TTC549 (cell line): ENCODE measurements at regions not wholly inside any gene's neighbourhood (a gene's known extent, or its start where the extent isn't known, plus 50 kb on each side); places are given as distances from the start of the nearest gene placed in this dataset.
"Not testable (repeated sequence)": the region's sequence is repeated elsewhere in the genome, so short reads cannot be mapped to it uniquely, and the experiment has no call there.

ENCODE experiments used
- FAIRE-seq: peaks from 2 replicates; lab custom pipeline; 2012; peaks lifted over from hg19 to GRCh38; lab: Jason Lieb, UNC

DNA sequence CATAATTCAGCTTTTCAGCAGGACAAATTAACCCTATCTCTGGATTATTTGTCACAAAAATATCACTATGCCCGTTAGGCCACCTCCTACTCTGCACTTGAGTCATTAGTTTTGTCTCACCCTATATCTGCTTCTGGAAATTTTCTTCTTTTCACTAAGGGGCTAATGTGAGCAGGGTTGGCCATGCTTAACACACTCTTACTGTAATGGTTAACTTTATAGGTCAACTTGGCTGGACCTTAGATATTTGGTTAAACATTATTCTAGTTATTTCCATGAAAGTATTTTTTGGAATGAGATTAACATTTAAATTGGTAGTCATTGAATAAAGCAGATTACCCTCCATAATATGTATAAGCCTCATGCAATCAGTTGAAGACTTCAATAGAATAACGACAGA, 394.6 kb upstream of the PTCHD4 start:
- no peak for FAIRE-seq

DNA sequence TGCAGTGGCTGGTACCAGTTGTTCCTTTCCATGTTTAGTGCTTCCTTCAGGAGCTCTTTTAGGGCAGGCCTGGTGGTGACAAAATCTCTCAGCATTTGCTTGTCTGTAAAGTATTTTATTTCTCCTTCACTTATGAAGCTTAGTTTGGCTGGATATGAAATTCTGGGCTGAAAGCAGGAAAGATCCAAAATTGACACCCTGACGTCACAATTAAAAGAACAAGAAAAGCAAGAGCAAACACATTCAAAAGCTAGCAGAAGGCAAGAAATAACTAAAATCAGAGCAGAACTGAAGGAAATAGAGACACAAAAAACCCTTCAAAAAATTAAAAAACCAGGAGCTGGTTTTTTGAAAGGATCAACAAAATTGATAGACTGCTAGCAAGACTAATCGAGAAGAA, 382.4 kb upstream of the PTCHD4 start:
- FAIRE-seq, result not testable (repeated sequence)

DNA sequence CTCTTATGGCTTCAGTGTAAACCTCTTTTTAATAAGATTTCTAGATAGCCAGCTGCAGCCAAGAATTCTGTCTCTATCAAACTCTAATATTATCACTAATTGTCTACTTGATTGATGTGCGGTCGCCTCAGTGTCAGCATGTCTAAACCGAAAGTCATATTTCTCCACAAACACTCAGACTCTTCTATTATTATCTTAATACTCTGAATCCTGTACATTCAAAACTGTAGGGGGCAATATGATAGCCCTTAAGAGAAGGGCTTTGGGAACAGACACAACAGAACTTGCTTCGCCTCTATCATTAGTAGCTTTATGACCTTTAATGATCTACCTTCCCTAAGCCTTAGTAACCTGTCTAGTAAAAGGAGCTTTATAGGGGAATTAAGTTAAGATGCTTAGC, 379.7 kb upstream of the PTCHD4 start:
- no peak for FAIRE-seq

DNA sequence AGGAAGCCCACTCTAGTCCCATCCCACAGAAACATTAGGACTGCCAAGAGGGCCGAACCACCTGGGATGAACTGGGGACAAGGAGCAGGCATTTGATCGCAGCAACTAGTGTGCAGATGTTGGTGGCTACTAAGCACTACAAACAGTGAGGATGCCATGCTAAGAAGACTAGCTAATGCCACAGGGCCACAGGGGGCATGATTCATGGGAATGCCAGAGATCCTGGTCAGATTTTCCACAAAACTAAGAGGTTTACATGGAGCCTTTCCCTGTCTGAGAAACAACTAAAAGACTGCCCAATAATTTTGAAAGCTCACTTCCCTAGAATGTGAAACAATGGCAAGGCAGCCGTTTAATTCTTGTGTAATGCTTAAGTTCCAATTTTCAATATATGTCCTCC, 375.9 kb upstream of the PTCHD4 start:
- no peak for FAIRE-seq

- no peak for FAIRE-seq
Observed at GRCh38 chr6:48486373-48486772, 375.4 kb upstream of the PTCHD4 start.

- FAIRE-seq, result no peak
Observed at GRCh38 chr6:48476257-48476656, 365.3 kb upstream of the PTCHD4 start.

- no peak for FAIRE-seq
Observed at GRCh38 chr6:48475275-48475674, 364.3 kb upstream of the PTCHD4 start.

DNA sequence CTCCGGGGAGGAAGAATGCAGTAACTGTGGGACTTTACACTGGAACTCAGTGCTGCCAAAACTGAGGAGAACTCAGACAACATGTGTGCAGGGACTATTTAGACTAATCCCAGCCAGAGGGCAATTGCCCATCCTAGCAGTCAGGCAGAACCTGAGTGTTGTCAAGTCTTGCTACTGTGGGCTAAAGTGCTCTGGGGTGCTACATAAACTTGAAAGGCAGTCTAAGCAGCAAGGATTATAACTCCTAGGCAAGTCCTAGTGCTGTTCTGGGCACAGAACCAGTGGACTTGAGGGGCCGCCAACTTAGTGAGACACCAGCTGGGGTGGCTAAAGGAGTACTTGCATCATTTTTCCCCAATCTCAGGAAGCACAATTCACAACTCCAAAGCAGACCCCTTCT, 363.8 kb upstream of the PTCHD4 start:
- no peak for FAIRE-seq

DNA sequence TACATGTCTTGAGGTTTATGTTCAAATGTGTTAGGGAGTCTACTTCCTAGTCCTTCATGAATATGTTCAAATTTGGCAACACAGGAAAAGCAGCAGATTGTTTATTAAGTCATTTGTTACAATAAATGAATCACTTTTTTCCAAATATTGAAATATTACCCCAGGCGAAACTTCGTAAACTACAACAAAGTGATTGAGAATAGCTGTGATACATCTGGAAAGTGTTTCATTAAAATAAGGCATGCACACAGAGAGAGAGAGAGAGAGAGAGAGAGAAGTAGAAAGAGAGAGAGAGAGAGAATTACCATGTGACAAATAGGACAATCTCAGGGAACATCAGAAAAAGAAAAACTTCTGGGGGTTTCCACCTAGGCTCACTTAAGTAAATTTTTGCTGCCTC, 363.1 kb upstream of the PTCHD4 start:
- FAIRE-seq, result no peak

GRCh38 chr6:48472535-48472934, 361.5 kb upstream of the PTCHD4 start:
- FAIRE-seq, result no peak

GRCh38 chr6:48472091-48472490, 361.1 kb upstream of the PTCHD4 start:
- FAIRE-seq, result no peak

DNA sequence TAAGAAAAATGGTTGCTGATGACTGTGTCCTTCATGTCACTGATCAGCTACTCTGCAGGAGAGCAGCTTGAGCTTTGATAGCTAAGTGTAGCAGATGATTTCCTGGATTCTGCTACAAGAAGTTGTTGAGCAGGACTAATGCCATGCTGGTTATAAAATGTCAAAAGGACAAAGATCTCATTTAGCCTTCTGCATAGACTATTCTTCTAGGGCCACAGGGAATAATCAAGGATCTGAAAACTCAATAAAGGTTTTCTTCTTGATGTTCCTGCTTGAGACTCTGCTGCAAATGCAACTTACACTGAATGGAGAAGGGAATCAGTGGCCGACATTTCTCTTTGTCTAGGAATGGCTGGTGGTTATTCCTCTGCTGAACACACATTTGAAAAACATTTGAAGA, 360.3 kb upstream of the PTCHD4 start:
- FAIRE-seq, result no peak

- FAIRE-seq, result no peak
Observed at GRCh38 chr6:48449002-48449401, 338.0 kb upstream of the PTCHD4 start.

DNA sequence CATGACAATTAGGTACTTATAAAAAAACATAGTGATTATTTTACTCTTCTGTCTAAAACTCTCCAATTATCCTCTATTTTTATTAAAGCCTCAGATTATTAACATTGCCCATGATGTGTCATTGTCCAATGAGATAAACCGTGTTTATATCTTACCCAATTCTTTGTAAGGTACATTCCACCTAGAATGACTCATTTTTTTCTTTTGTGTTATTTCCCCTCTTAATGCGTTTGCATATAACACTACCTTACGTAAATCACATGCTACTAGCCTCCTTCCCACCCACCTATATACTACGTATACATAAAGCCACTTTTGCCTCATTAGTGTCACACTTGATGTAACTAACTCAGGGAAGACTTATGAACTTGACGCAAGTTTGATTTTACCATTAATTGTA, 336.3 kb upstream of the PTCHD4 start:
- FAIRE-seq, result no peak

GRCh38 chr6:48429610-48430009, 318.6 kb upstream of the PTCHD4 start:
- no peak for FAIRE-seq

DNA sequence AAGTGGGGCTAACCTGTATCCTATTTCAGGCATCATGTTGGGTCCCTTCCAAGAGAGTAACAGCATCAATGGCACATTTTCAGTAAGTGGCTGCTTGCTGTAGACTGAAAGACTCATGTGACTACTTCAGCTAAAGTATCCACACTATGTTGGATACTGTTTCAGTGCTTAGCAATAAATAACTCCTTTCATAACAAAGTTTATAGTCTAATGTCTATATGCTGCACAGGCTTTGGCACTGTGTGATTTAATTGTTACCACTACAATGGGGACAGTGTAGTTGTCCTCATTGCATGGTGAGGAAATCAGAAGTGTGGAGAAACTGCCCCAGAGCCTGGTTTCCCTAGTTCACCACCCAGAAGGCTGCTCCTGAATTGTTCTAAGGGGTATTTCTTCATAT, 318.0 kb upstream of the PTCHD4 start:
- no peak for FAIRE-seq

DNA sequence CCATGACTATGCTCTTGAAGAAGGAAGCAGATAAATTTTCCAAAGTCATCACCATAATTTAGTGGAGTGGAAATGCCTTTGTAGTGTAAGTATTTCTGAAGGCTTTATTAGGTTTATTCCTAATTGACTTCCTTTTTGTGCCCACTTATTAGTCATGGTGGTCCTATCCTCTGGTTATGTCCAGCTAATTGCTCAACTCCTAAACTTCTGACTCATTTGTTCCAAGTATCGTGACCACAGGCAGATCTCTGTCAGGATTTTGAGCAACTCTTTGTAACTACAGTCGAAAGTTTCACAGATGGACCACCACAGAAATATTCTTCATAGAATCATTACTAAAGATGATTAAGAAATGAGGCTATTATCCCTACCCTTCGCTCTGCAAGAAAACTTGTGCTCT, 315.6 kb upstream of the PTCHD4 start:
- FAIRE-seq, result no peak

- FAIRE-seq, result no peak
Observed at GRCh38 chr6:48423640-48424365, 312.8 kb upstream of the PTCHD4 start.

DNA sequence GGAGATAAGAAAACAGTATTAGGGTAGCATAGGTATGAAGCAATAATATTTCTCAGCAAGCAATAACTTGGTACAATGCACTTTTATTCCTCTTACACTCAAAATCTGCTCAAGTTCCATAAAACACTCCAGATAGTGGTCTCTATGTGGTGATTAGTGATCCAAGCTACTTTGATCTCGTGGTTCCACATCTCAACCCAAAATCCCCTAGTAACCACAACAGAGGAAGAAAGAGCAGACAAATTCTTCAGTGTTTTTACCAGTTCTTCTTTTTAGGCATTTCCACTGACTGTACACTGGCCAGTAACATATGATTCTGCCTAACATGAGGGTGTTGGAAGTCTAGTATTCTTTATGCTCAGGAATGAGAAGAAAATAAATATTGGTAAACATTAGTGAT, 309.0 kb upstream of the PTCHD4 start:
- no peak for FAIRE-seq

DNA sequence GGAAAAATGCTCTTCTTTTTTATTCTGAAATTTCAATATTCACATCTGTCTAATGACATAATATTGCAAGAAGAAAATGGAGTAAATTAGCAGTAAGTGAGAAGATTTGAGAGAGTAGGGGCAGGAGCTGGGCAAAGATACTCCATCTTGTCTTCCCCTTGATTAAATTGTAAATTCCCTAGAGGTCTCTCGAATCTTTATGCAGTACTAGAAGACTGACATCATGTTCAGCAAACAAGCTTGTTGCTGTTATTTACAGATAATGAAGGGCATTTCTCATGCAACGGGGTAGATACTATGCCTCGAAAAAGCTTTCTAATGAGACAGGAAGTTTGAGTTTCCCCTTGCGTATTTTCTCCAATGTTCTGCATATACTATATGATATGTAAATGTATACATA, 306.9 kb upstream of the PTCHD4 start:
- FAIRE-seq, result no peak

DNA sequence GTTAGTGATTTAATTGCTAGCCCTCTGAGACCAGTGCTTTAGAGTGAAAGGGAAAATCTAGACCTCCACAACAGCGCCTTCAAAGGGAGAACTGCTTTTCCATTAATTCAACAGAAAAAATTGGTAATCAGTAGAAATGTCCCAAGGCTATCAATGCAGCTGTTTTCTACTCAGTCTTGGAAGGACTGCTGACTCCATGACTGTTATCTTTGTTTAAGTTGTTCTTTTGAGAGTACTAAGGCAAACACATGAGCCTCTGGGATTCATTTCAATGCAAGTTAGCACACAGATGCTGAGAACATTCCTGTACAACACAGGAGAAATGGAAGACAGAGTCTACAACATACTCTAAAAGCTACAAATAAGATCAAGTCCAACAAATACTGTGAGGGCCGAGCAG, 301.7 kb upstream of the PTCHD4 start:
- FAIRE-seq, result no peak

DNA sequence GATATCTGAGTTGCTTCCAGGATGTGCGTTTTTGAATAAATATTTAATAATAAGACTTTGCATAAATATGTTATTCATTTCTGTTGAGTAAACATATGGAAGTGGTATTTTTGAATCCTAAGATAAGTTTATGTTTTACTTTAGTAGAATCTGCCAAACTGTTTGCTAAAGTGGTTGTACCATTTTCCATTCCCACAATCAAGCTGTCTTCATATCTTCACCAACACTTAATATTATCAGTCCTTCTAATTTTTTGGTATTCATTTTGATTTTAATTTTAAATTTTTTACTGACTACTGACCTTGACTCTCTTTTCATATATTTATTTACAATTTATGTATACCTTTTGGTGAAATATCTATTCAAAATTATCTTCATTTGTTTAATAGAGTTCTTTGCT, 293.9 kb upstream of the PTCHD4 start:
- no peak for FAIRE-seq

DNA sequence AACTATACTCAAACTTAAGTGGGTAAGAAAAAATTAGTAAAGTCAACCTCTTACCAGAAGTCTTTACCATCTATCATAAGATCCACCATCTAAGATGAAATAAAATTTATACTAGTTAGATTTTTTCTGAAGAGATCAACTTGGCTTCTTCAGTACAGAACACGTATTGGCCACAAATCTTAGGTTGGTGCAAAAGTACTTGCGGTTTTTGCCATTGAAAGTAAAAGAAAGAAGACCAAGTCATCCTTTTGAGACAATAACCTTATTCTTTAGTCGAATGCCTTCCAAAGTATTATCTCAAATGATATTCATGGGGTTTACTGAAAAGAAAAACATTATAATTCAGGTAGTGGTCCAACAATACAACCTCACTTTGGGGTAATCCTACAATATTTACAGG, 292.6 kb upstream of the PTCHD4 start:
- no peak for FAIRE-seq

DNA sequence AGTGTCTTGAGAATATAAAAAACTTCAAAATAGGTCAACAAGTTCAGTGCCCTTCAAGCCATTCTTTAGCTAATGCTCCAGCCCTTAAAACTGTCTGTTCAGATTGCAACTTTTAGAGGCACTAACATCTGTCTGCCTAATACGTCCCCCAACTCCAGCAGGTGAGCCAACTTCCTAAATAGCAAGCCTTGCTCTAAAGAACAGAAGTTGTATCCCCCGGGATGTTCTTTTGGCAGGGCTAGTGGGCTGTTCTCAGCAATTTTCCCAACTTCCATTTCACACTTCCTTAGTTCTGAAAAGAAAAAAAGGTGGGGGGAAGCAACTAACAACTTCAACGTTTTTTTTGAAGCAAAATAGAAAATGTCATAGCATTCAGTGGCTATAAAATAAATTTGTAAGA, 290.0 kb upstream of the PTCHD4 start:
- FAIRE-seq, result no peak

GRCh38 chr6:48397887-48398286, 286.9 kb upstream of the PTCHD4 start:
- no peak for FAIRE-seq
